ENCODE measurements at regions not wholly inside any gene's neighbourhood (a gene's known extent, or its start where the extent isn't known, plus 50 kb on each side); places are given as distances from the start of the nearest gene placed in this dataset.
"Not testable (repeated sequence)": the region's sequence is repeated elsewhere in the genome, so short reads cannot be mapped to it uniquely, and the experiment has no call there.

DNA sequence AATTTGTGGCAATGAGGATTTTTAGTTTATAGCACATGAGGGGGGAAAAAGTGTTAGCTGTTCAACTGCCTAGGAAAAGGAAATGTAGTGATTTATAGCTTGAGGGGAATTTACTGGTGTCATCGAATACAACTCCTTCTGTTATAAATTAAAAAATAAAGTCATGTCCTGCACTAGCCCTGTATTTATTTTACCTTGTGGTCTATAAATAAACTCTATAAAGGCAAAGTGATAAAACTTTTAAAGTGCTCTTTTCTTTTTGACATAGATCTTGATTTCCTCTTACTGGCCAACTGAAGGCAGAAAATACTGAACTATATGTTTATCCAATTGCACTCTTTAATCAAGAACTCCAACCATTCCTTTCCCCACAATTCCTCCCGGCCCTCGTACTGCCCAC lies 672.1 kb upstream of the SLIT2 start:
- no peak for DNase-seq

DNA sequence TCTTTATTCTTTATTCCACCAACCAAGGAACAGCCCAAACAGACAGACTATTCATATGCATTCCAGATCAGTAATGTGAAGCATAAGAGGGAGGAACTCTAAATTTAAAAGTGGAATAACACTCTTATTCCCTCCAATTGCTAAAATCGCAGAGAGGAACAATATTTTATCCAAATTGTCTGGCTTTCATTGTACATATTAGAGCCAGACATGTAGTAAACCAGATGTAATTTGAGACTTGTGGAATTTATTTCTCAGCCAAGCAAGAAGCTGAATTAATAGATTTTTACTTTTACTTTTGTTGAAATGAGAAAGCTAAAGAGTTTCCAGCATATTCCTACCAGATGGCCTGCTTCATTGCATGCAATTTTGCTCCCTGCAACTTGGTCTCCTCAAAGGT lies 674.6 kb upstream of the SLIT2 start:
- DNase-seq = no peak

GRCh38 chr4:19575924-19576323 lies 675.8 kb upstream of the SLIT2 start:
- no peak for DNase-seq

- no peak for DNase-seq
These were observed 685.7 kb upstream of the SLIT2 start for GRCh38 chr4:19566041-19566440.

- DNase-seq = no peak
These were observed 689.2 kb upstream of the SLIT2 start for GRCh38 chr4:19562456-19562855.

DNA sequence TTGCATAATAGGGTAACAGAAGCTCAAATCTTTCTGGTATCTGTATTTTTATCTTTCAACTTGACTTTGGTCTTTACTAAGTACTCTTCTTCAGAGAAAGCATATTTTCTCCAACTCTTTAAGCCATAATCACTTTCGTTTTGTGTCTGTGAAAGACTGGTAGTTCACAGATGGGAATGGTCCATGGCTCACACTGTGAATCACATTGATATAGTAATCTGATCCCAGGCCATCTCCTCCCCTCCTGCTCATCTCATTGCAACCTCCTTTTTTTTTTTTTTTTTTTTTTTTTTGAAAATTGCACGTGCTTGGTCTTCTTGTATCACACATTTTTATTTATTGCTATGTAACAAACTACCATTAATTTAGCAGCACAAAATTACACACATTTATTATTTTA lies 694.5 kb upstream of the SLIT2 start:
- DNase-seq = no peak

- not testable (repeated sequence) for DNase-seq
These were observed 695.4 kb upstream of the SLIT2 start for GRCh38 chr4:19556276-19556675.

DNA sequence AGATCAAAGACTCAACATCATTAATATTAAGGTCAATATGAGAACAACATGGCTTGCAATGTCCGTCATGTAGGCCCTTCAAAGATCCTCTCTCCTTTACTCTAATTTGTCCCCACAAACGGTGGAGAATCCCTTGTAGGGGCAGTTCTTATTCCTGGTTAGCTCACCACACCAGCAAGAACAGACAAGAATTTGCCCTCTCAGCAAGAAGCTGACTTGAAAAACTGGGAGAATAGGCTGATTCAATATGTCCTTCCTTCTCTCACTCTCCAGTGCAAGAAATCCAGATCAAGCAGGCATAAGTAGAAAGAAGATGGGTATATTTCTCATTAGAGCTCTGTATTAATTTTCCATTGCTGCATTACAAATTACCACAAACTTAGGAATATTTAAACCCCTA lies 704.2 kb upstream of the SLIT2 start:
- DNase-seq = no peak

- DNase-seq = no peak
These were observed 707.1 kb upstream of the SLIT2 start for GRCh38 chr4:19544446-19545125.

GRCh38 chr4:19540859-19541540 lies 710.7 kb upstream of the SLIT2 start:
- no peak for DNase-seq

- DNase-seq = no peak
These were observed 712.5 kb upstream of the SLIT2 start for GRCh38 chr4:19539201-19539600.

- no peak for DNase-seq
These were observed 717.5 kb upstream of the SLIT2 start for GRCh38 chr4:19534159-19534558.

GRCh38 chr4:19531906-19532848 lies 719.5 kb upstream of the SLIT2 start:
- DNase-seq = no peak

- no peak for DNase-seq
These were observed 727.7 kb upstream of the SLIT2 start for GRCh38 chr4:19523964-19524363.

- DNase-seq = no peak
These were observed 728.7 kb upstream of the SLIT2 start for GRCh38 chr4:19522966-19523365.

- DNase-seq = no peak
These were observed 730.7 kb upstream of the SLIT2 start for GRCh38 chr4:19520939-19521520.

GRCh38 chr4:19514276-19515070 lies 737.2 kb upstream of the SLIT2 start:
- DNase-seq = no peak

- DNase-seq = no peak
These were observed 739.6 kb upstream of the SLIT2 start for GRCh38 chr4:19512086-19512485.

DNA sequence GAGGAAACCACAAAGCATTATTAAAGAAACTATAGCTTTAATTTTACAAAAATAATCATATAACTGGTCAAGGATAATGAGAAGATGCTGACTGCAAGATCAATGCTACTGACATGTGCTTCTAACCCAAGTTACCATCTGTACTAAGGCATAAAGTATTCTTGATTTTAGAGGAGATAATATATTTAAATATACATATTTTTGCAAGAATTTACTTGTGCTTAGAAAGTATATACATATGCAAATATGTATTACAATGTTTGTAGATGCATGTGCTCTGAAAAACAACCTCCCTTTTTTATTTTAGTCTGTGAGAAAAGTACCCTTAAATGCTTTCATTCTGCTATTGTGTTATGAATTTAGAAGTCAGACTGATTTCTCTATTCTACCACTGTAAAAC lies 740.7 kb upstream of the SLIT2 start:
- DNase-seq = no peak

DNA sequence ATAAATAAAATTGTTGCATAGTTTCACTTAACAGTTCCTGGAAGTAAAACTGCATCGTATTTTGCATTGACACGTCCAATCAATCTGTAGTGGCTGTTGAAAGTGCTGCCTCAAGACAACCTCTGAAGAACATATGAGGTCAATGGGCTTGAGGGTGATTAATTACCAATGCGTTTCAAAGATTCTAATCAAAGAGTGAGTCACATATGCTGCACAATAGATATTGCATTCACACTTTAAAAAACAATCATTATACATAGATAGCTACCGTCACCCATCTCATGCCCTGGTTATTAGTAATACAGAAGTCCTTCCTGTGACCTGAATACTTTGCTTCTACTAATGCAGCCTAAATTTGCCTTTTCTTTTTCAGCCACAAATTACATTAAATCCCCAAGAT lies 743.3 kb upstream of the SLIT2 start:
- no peak for DNase-seq

DNA sequence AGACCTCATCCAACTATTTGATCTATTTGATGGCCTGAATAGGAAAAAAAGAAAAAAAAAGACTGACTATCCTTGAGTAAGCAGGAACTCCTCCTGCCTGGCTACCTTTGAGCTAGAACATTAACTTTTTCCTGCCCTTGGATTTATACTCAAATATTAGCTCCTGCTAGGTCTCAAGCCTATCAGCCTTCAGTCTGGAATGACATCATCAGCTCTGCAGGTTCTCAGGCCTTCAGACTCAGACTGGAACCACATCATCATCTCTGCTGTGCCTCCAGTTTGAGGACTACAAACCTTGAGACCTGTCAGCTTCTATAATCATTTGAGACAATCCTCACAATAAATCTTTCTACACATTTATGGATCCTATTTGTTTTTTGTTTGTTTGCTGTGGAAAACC lies 754.0 kb upstream of the SLIT2 start:
- no peak for DNase-seq

- DNase-seq = no peak
These were observed 754.9 kb upstream of the SLIT2 start for GRCh38 chr4:19496756-19497155.

GRCh38 chr4:19494961-19495360 lies 756.7 kb upstream of the SLIT2 start:
- DNase-seq = no peak

All from activated CD4-positive, alpha-beta T cell treated with anti-CD3 and anti-CD28 coated beads for 1 hour (primary cell).